ENCODE measurements at regions not wholly inside any gene's neighbourhood (a gene's known extent, or its start where the extent isn't known, plus 50 kb on each side); places are given as distances from the start of the nearest gene placed in this dataset.

DNA sequence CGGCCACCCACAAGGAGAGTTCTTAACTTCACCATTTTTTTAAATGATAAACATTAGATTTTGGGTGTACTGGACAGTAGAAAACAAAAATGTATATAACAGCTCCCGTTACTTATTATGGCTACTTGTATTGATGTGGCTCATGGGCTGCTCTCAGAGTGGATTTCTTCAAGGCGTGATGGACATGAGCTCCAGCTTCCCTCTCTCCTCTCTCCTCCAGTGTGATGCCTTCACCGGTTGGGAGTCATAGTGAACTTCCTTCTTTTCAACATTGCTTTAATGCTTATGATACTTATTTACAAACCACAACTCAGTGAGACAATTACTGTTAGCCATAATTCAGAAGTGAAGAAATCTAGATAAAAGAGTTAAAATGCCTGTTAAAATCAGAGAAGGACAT is 515.2 kb downstream of the RNF144A start:
- TF ChIP-seq ZEB2 (IDR thresholded peaks at IDR 0.05), result no peak
- no peak for TF ChIP-seq PHF20 (IDR thresholded peaks at IDR 0.05; ENCODE audit: partially characterized antibody)
- no peak for TF ChIP-seq HLTF (IDR thresholded peaks at IDR 0.05)
- TF ChIP-seq ZNF224 (CRISPR knock-in tag; IDR thresholded peaks at IDR 0.05), result no peak
- no peak for TF ChIP-seq ZNF274 (IDR thresholded peaks at IDR 0.05; ENCODE audit: borderline replicate concordance, low read depth, low read length)
- TF ChIP-seq KLF13 (tag; IDR thresholded peaks at IDR 0.05; ENCODE audit: borderline replicate concordance, low read depth), result no peak
- TF ChIP-seq, protein P1, sequence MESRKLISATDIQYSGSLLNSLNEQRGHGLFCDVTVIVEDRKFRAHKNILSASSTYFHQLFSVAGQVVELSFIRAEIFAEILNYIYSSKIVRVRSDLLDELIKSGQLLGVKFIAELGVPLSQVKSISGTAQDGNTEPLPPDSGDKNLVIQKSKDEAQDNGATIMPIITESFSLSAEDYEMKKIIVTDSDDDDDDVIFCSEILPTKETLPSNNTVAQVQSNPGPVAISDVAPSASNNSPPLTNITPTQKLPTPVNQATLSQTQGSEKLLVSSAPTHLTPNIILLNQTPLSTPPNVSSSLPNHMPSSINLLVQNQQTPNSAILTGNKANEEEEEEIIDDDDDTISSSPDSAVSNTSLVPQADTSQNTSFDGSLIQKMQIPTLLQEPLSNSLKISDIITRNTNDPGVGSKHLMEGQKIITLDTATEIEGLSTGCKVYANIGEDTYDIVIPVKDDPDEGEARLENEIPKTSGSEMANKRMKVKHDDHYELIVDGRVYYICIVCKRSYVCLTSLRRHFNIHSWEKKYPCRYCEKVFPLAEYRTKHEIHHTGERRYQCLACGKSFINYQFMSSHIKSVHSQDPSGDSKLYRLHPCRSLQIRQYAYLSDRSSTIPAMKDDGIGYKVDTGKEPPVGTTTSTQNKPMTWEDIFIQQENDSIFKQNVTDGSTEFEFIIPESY (CRISPR knock-in tag; IDR thresholded peaks at IDR 0.05), result no peak
- TF ChIP-seq MXI1 (IDR thresholded peaks at IDR 0.05; ENCODE audit: low read depth, low read length), result no peak
- TF ChIP-seq NFYB (IDR thresholded peaks at IDR 0.05; ENCODE audit: extremely low read depth, insufficient read length), result no peak
- TF ChIP-seq, protein P2, sequence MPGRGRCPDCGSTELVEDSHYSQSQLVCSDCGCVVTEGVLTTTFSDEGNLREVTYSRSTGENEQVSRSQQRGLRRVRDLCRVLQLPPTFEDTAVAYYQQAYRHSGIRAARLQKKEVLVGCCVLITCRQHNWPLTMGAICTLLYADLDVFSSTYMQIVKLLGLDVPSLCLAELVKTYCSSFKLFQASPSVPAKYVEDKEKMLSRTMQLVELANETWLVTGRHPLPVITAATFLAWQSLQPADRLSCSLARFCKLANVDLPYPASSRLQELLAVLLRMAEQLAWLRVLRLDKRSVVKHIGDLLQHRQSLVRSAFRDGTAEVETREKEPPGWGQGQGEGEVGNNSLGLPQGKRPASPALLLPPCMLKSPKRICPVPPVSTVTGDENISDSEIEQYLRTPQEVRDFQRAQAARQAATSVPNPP (IDR thresholded peaks at IDR 0.05; ENCODE audit: borderline replicate concordance, insufficient read depth, insufficient read length), result no peak
- TF ChIP-seq, protein P3, sequence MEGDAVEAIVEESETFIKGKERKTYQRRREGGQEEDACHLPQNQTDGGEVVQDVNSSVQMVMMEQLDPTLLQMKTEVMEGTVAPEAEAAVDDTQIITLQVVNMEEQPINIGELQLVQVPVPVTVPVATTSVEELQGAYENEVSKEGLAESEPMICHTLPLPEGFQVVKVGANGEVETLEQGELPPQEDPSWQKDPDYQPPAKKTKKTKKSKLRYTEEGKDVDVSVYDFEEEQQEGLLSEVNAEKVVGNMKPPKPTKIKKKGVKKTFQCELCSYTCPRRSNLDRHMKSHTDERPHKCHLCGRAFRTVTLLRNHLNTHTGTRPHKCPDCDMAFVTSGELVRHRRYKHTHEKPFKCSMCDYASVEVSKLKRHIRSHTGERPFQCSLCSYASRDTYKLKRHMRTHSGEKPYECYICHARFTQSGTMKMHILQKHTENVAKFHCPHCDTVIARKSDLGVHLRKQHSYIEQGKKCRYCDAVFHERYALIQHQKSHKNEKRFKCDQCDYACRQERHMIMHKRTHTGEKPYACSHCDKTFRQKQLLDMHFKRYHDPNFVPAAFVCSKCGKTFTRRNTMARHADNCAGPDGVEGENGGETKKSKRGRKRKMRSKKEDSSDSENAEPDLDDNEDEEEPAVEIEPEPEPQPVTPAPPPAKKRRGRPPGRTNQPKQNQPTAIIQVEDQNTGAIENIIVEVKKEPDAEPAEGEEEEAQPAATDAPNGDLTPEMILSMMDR (IDR thresholded peaks at IDR 0.05 in 2 of 3, conservative IDR thresholded peaks at IDR 0.05 in 1 of 3; ENCODE audit: insufficient read depth in 2 of 3, low read depth in 1 of 3, low read length in 3 of 3), result no peak
- TF ChIP-seq CCNT2 (IDR thresholded peaks at IDR 0.05; ENCODE audit: borderline replicate concordance, extremely low read depth, insufficient read length, low read depth, low read length), result no peak
- no peak for TF ChIP-seq ADNP (tag; IDR thresholded peaks at IDR 0.05)
- TF ChIP-seq ELF1 (tag; IDR thresholded peaks at IDR 0.05), result no peak

Data from K562 (cell line).